HK-2 (cell line): ENCODE measurements at regions not wholly inside any gene's neighbourhood (a gene's known extent, or its start where the extent isn't known, plus 50 kb on each side); places are given as distances from the start of the nearest gene placed in this dataset.

Source experiments
- DNase-seq: peaks from one replicate; pipeline ENCODE4 v3.0.0-alpha.2; 2018; ENCODE audit not compliant: unreplicated experiment

DNA sequence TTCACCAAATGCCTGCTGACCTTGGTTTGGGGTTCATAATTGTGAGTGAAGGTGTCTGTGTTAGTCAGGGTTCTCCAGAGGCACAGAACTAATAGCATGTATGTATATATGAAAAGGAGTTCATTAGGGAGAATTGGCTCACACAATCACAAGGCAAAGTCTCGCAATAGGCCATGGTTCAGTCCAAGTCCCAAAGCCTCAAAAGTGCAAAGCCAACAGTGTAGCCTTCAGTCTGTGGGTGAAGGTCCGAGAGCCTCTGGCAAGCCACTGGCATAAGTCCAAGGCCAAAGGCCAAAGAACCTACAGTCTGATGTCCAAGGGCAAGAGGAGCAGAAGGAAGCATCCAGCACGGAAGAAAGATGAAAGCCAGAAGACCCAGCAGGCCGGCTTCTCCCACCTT lies 257.6 kb upstream of the SHH start:
- no peak for DNase-seq

DNA sequence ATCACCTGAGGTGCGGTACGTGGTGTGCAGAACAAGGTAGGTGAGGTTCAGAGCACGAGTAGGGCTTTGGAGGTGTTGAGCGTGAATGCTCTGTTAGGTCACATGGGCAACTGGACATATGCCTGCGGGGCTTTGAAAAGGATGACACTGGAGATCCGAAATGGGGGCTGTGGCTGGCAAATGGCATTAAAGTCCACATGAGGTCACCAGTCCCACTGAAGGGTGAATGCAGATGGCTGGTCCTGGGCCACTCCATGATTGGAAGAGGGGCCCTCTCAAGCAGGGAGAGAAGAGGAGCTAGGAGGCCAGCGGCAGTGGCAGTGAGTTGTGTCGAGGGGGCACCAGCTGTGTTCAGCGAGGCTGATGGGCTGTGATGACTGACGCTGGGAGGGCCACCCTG lies 254.9 kb upstream of the SHH start:
- no peak for DNase-seq

DNA sequence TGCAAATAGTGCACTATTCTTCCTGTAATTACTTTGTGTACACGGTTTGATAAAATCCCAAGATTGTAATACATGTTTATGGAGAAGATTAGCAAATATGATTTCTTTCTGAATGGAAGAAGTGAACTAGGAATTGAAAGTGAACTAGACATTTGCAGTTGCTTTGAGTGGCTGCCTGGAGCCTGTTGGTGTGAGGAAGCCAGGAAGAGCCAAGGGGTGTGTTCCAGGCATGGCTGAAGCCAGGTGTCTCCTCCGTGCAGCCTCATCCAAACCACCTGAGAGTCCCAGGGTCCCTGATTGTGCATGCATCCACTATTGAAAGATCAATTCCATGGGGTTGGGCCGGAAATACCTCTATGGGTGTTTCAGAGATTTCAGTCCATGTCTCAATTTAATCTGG lies 253.1 kb upstream of the SHH start:
- no peak for DNase-seq

GRCh38 chr7:156064971-156065386 lies 252.7 kb upstream of the SHH start:
- peak; percentile 7 for DNase-seq

DNA sequence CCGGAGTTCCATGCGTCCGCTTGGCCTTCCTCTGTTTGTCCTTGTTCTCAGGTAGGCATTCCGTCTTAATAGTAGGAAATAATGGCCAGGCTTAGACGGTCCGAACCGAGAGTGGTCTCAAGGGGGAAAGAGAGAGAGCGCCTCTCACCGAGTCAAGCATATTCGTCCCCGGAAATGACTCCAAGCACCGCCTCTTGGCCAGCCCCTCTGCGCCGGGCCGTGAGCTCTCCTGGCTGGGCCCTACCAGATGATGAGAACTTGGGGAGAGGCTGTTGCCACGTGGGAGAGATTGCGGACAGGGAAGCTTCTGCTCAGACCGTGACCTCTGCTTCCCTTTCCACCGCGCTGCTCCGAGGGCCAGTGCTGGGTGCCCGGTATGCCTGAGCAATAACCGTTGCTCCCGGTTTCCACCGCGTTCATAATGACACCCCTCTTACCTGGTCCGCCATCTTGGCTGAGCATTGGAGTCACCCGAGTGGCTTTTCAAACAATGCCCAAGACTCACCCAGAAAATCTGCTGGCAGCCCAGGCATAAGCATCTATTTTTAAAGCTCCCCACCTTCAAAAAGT lies 251.1 kb upstream of the SHH start:
- DNase-seq, result no peak

DNA sequence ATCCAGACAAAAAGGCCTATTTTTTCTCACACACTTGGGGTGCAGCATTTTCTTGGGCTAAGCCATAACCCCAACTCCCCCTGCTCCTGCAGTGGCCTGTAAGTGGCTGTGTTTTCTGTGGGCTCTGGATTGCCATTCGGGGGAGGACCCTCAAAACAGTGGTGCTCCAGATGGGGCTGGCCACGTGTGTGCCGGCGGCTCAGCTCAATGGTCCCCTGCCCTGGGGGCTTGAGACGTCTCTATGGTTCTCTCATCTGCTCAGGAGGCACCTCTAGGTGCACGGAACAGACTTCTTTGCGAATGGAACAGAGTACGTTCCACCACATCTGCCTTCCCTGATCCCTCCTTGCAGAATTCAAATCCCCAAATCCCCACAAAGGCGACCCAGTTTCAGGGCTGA lies 250.0 kb upstream of the SHH start:
- DNase-seq, result no peak

GRCh38 chr7:156061689-156062255 lies 249.5 kb upstream of the SHH start:
- DNase-seq, result no peak

GRCh38 chr7:156060925-156061324 lies 248.7 kb upstream of the SHH start:
- no peak for DNase-seq

DNA sequence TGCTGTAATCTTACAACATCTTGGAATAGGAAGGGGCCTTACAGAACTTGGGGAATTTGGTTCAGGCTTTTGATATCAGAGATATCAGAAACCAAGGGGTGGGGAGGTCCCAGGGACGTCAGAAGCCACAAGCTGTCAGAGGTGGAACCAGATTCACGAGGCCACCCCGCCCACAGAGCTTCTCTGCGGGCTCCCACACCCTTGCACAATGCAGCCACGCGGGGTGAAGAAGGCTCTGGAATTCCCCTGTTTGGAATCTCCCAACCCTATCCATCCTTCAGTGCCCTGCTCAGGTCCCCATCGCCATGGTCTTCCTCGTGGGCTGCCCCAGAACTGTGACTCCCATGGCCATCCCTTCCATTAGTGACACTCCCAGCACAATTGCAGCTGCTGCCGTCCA lies 247.1 kb upstream of the SHH start:
- DNase-seq, result no peak

GRCh38 chr7:156058248-156058647 lies 246.0 kb upstream of the SHH start:
- no peak for DNase-seq

DNA sequence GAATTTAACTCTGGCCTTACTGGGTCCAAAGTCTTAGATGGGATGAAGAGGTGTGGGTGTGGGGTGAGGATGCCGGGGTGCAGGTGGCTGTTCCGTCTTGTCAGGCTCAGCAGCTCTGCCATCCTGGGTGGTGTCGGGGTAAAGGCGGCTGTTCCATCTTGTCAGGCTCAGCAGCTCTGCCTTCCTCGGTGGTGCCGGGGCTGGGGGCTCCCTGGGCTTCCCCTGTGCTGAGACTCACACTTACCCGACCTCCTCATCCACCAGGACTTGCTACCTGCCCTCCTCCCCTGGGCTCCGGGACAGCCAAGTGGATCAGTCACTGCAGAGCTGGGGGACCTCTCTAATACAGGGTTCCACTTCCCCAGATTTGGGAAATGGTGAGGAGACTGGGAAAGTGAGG lies 244.3 kb upstream of the SHH start:
- no peak for DNase-seq

GRCh38 chr7:156055206-156055822 lies 243.1 kb upstream of the SHH start:
- no peak for DNase-seq

- no peak for DNase-seq
Measured at GRCh38 chr7:156051884-156052283, 239.6 kb upstream of the SHH start.

GRCh38 chr7:156050636-156051569 lies 238.6 kb upstream of the SHH start:
- no peak for DNase-seq

- DNase-seq, result no peak
Measured at GRCh38 chr7:156049366-156049765, 237.1 kb upstream of the SHH start.

- no peak for DNase-seq
Measured at GRCh38 chr7:156046031-156046560, 233.8 kb upstream of the SHH start.

- DNase-seq, result no peak
Measured at GRCh38 chr7:156043416-156044178, 231.3 kb upstream of the SHH start.

GRCh38 chr7:156041398-156041797 lies 229.1 kb upstream of the SHH start:
- no peak for DNase-seq

DNA sequence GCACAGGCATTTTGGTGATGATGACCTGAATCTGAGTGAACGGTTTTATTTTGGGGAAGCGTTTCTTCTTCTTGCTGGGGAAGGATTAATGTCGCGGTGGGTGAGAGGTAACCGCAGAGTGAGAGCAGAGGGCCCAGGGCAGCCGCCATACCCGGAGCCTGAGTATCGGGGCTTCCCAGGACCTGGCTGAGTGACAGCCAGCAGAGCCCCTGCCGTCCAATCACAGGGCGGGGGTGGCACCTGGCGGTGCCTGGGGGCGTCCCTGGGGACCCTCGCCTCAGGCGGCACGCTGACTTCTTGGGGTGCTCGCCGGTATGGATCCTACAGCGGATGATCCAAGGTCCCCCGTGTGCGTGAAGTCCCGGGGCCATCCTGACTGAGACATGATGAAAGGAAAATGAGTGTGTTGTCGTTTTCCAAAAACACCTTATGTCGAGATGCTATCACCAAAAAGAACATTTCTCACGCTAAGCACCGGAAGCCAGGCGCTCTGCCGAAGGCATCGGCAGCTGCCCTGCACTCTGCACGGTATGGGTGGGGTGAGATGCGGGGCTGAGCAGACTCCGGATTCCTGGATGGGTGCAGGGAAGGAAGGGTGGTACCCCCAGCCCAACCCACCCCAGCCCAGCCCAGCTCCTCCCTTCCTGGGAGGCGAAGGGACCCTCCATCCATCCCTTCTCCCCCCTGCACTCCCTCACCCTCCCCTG lies 227.9 kb upstream of the SHH start:
- no peak for DNase-seq

DNA sequence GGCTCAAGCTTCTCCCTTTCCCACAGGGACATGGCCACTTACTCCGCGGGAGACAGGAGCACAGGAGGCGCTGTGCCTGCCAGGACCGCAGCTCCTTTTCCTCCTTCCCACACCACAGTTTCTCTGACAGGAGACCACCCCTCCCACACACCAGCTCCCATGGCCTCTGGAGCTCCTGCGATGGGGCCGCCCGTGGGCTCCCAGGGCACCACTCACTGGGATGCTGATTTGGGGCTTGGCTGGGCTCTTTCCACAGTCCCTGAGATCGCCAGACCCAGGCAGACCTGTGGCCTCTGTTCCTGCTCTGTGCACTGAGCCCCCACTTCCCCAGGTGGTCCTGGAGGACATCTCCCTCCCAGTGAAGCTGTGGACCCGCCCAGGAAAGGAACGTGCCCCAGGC lies 226.9 kb upstream of the SHH start:
- no peak for DNase-seq

GRCh38 chr7:156038345-156038744 lies 226.1 kb upstream of the SHH start:
- no peak for DNase-seq
